HG03159 (cell line): ENCODE measurements at regions not wholly inside any gene's neighbourhood (a gene's known extent, or its start where the extent isn't known, plus 50 kb on each side); places are given as distances from the start of the nearest gene placed in this dataset.
"Not testable (repeated sequence)": the region's sequence is repeated elsewhere in the genome, so short reads cannot be mapped to it uniquely, and the experiment has no call there.

Experiments
- ATAC-seq: cut with Tn5 transposase; IDR thresholded peaks from one replicate; pipeline ENCODE4 v1.9.1; 2021; ENCODE audit warnings: mild to moderate bottlenecking, moderate library complexity; ENCODE audit not compliant: unreplicated experiment

- ATAC-seq, result no peak
Measured at GRCh38 chr18:10162340-10162739, 248.5 kb downstream of the VAPA start.

- ATAC-seq, result no peak
Measured at GRCh38 chr18:10164271-10165071, 250.7 kb downstream of the VAPA start.

- no peak for ATAC-seq
Measured at GRCh38 chr18:10166164-10166807, 252.5 kb downstream of the VAPA start.

GRCh38 chr18:10167759-10168158 lies 253.9 kb downstream of the VAPA start:
- no peak for ATAC-seq

GRCh38 chr18:10168477-10168876 lies 254.7 kb downstream of the VAPA start:
- ATAC-seq, result no peak

GRCh38 chr18:10169064-10169562 lies 255.3 kb downstream of the VAPA start:
- ATAC-seq, result no peak

- no peak for ATAC-seq
Measured at GRCh38 chr18:10169814-10170213, 256.0 kb downstream of the VAPA start.

- no peak for ATAC-seq
Measured at GRCh38 chr18:10170375-10170774, 256.6 kb downstream of the VAPA start.

GRCh38 chr18:10175333-10175732 lies 261.5 kb downstream of the VAPA start:
- ATAC-seq, result not testable (repeated sequence)

GRCh38 chr18:10179326-10179725 lies 265.5 kb downstream of the VAPA start:
- ATAC-seq, result not testable (repeated sequence)

- no peak for ATAC-seq
Measured at GRCh38 chr18:10182009-10182624, 268.3 kb downstream of the VAPA start.

- ATAC-seq, result no peak
Measured at GRCh38 chr18:10184776-10185175, 269.7 kb upstream of the APCDD1 start.

- no peak for ATAC-seq
Measured at GRCh38 chr18:10188971-10189810, 265.2 kb upstream of the APCDD1 start.

GRCh38 chr18:10190564-10190963 lies 263.9 kb upstream of the APCDD1 start:
- no peak for ATAC-seq

GRCh38 chr18:10193444-10193843 lies 261.0 kb upstream of the APCDD1 start:
- no peak for ATAC-seq

GRCh38 chr18:10194592-10194991 lies 259.8 kb upstream of the APCDD1 start:
- no peak for ATAC-seq

- ATAC-seq, result no peak
Measured at GRCh38 chr18:10195529-10195928, 258.9 kb upstream of the APCDD1 start.

- ATAC-seq, result no peak
Measured at GRCh38 chr18:10197097-10197496, 257.3 kb upstream of the APCDD1 start.

- ATAC-seq, result no peak
Measured at GRCh38 chr18:10201226-10201625, 253.2 kb upstream of the APCDD1 start.

- no peak for ATAC-seq
Measured at GRCh38 chr18:10201659-10202058, 252.8 kb upstream of the APCDD1 start.

GRCh38 chr18:10202845-10203321 lies 251.6 kb upstream of the APCDD1 start:
- ATAC-seq, result no peak
